Stimulated activated CD4-positive, alpha-beta T cell treated with anti-CD3 and anti-CD28 coated beads, Interleukin-4, amount 100 ng/mL, for 1 hour (primary cell): ENCODE measurements at regions not wholly inside any gene's neighbourhood (a gene's known extent, or its start where the extent isn't known, plus 50 kb on each side); places are given as distances from the start of the nearest gene placed in this dataset.
"Not testable (repeated sequence)": the region's sequence is repeated elsewhere in the genome, so short reads cannot be mapped to it uniquely, and the experiment has no call there.

Experiments
- DNase-seq: peaks from one replicate; pipeline ENCODE4 v3.0.0-alpha.2; 2020

- DNase-seq, result no peak
Observed at GRCh38 chr7:145784809-145785780, 331.5 kb upstream of the CNTNAP2 start.

- not testable (repeated sequence) for DNase-seq
Observed at GRCh38 chr7:145781388-145781787, 335.2 kb upstream of the CNTNAP2 start.

GRCh38 chr7:145779140-145779539 lies 337.5 kb upstream of the CNTNAP2 start:
- no peak for DNase-seq

- DNase-seq, result no peak
Observed at GRCh38 chr7:145774777-145775176, 341.8 kb upstream of the CNTNAP2 start.

- no peak for DNase-seq
Observed at GRCh38 chr7:145753004-145753403, 363.6 kb upstream of the CNTNAP2 start.

- no peak for DNase-seq
Observed at GRCh38 chr7:145737617-145738016, 379.0 kb upstream of the CNTNAP2 start.

GRCh38 chr7:145735061-145735460 lies 381.5 kb upstream of the CNTNAP2 start:
- DNase-seq, result no peak

GRCh38 chr7:145732521-145732920 lies 384.1 kb upstream of the CNTNAP2 start:
- DNase-seq, result no peak

GRCh38 chr7:145729691-145730090 lies 386.9 kb upstream of the CNTNAP2 start:
- DNase-seq, result no peak

GRCh38 chr7:145718129-145718528 lies 398.5 kb upstream of the CNTNAP2 start:
- no peak for DNase-seq

GRCh38 chr7:145700488-145700887 lies 416.1 kb upstream of the CNTNAP2 start:
- DNase-seq, result no peak

GRCh38 chr7:145698526-145699262 lies 417.9 kb upstream of the CNTNAP2 start:
- no peak for DNase-seq

GRCh38 chr7:145697412-145698107 lies 419.0 kb upstream of the CNTNAP2 start:
- DNase-seq, result not testable (repeated sequence)

GRCh38 chr7:145696071-145696470 lies 420.5 kb upstream of the CNTNAP2 start:
- no peak for DNase-seq

- DNase-seq, result no peak
Observed at GRCh38 chr7:145692237-145692950, 424.2 kb upstream of the CNTNAP2 start.

GRCh38 chr7:145691377-145691914 lies 425.2 kb upstream of the CNTNAP2 start:
- no peak for DNase-seq

GRCh38 chr7:145681646-145682045 lies 435.0 kb upstream of the CNTNAP2 start:
- DNase-seq, result no peak

- DNase-seq, result no peak
Observed at GRCh38 chr7:145681159-145681558, 435.4 kb upstream of the CNTNAP2 start.

- DNase-seq, result no peak
Observed at GRCh38 chr7:145665499-145666258, 450.9 kb upstream of the CNTNAP2 start.

GRCh38 chr7:145655666-145656065 lies 460.9 kb upstream of the CNTNAP2 start:
- no peak for DNase-seq

- DNase-seq, result no peak
Observed at GRCh38 chr7:145645135-145645515, 471.5 kb upstream of the CNTNAP2 start.
